Keratinocyte (primary cell): ENCODE measurements at regions not wholly inside any gene's neighbourhood (a gene's known extent, or its start where the extent isn't known, plus 50 kb on each side); places are given as distances from the start of the nearest gene placed in this dataset.

Experiments
- DNase-seq: peaks from one replicate; pipeline ENCODE4 v3.0.0-alpha.2; 2011; ENCODE audit warnings: low read depth, missing footprints, low spot score
- FAIRE-seq: peaks from 2 replicates; lab custom pipeline; 2011; peaks lifted over from hg19 to GRCh38; lab: Jason Lieb, UNC
- H2AFZ ChIP-seq: 2 replicates; pipeline ENCODE4 v1.6.0; 2012; ENCODE audit warnings: low read length, control low read depth, inconsistent platforms; ENCODE audit not compliant: control insufficient read depth
- H3K27ac ChIP-seq: 2 replicates; pipeline ENCODE4 v1.5.1; 2011; ENCODE audit warnings: low read length; ENCODE audit not compliant: control insufficient read depth, insufficient read depth
- H3K27me3 ChIP-seq: 3 replicates; pipeline ENCODE4 v1.6.0; 2011; ENCODE audit warnings: low read length; ENCODE audit not compliant: control insufficient read depth, insufficient read depth; ENCODE audit errors: extremely low read depth
- H3K36me3 ChIP-seq, 2 experiments: 2 replicates in 1 of 2; 3 replicates in 1 of 2; pipeline ENCODE4 v1.5.1; 2011; ENCODE audit warnings: low read length in 2 of 2, mild to moderate bottlenecking in 1 of 2; ENCODE audit not compliant: control insufficient read depth in 2 of 2, insufficient read depth in 2 of 2; ENCODE audit errors: extremely low read depth in 1 of 2
- H3K4me1 ChIP-seq: 3 replicates; pipeline ENCODE4 v1.5.1; 2011; ENCODE audit warnings: low read length; ENCODE audit not compliant: control insufficient read depth, insufficient read depth; ENCODE audit errors: extremely low read depth
- H3K4me2 ChIP-seq: 3 replicates; pipeline ENCODE4 v1.6.0; 2011; ENCODE audit warnings: low read depth, low read length; ENCODE audit not compliant: control insufficient read depth, insufficient read depth; ENCODE audit errors: extremely low read depth
- H3K4me3 ChIP-seq, 3 experiments: fragments of 200-600 bp in 1 of 3; sonication (generic) in 1 of 3; 2 replicates in 2 of 3; 3 replicates in 1 of 3; pipeline ENCODE4 v1.5.1; 2011 to 2016; ENCODE audit warnings: low read length in 3 of 3, mild to moderate bottlenecking in 3 of 3, control low read depth in 2 of 3, inconsistent platforms in 1 of 3, low read depth in 1 of 3, mixed read lengths in 1 of 3, mixed run types in 1 of 3, moderate library complexity in 1 of 3; ENCODE audit not compliant: control insufficient read depth in 2 of 3, insufficient read depth in 2 of 3; ENCODE audit errors: extremely low read depth in 1 of 3
- H3K79me2 ChIP-seq: 2 replicates; pipeline ENCODE4 v1.6.0; 2012; ENCODE audit warnings: low read length; ENCODE audit not compliant: control insufficient read depth, insufficient read depth
- H3K9ac ChIP-seq: 3 replicates; pipeline ENCODE4 v1.6.0; 2011; ENCODE audit warnings: low read length; ENCODE audit not compliant: control insufficient read depth, insufficient read depth; ENCODE audit errors: extremely low read depth
- H3K9me1 ChIP-seq: 3 replicates; pipeline ENCODE4 v1.6.0; 2011; ENCODE audit warnings: low read length; ENCODE audit not compliant: control insufficient read depth, insufficient read depth; ENCODE audit errors: extremely low read depth
- H3K9me3 ChIP-seq: 2 replicates; pipeline ENCODE4 v1.5.1; 2012; ENCODE audit warnings: low read depth, low read length; ENCODE audit not compliant: control insufficient read depth
- H4K20me1 ChIP-seq: 3 replicates; pipeline ENCODE4 v1.6.0; 2011; ENCODE audit warnings: low read length; ENCODE audit not compliant: control insufficient read depth, insufficient read depth; ENCODE audit errors: extremely low read depth
- CTCF ChIP-seq, 3 experiments: IDR thresholded peaks in 1 of 3; conservative IDR thresholded peaks in 1 of 3; optimal IDR thresholded peaks in 1 of 3; 2 replicates in 2 of 3; 3 replicates in 1 of 3; pipeline versions ENCODE3 to v1.5.1; 2011; ENCODE audit warnings: low read length in 3 of 3, mild to moderate bottlenecking in 3 of 3, moderate library complexity in 2 of 3, control low read depth in 1 of 3, inconsistent platforms in 1 of 3; ENCODE audit not compliant: insufficient read depth in 2 of 3; ENCODE audit errors: extremely low read depth in 1 of 3
- EZH2 ChIP-seq: IDR thresholded peaks from one replicate; pipeline ENCODE4 v1.6.1; 2012; ENCODE audit warnings: inconsistent platforms, mild to moderate bottlenecking, low read length, moderate library complexity
- dilution Hi-C: fragments of 300-500 bp; cut with MboI; formaldehyde crosslinking; loops from one replicate; pipeline ENCODE4 v1.7.0; 2020; ENCODE audit warnings: low sequenced_read_pairs; ENCODE audit not compliant: extremely low pct_ligation_motif_present

- no peaks in the 10 kb centered on the region for H3K36me3 ChIP-seq
- no peaks in the 10 kb centered on the region for H3K27me3 ChIP-seq
- H3K9ac ChIP-seq: no peak overlapping the region
- H4K20me1 ChIP-seq: no peaks in the 10 kb centered on the region
- no peak overlapping the region for H3K27ac ChIP-seq
- FAIRE-seq (no peak), DNase-seq (no peak)
- H3K4me2 ChIP-seq: no peak overlapping the region
- H3K4me3 ChIP-seq: no peak overlapping the region
- TF ChIP-seq EZH2 (no peak), CTCF (optimal IDR thresholded peaks at IDR 0.05 in 1 of 3, IDR thresholded peaks at IDR 0.05 in 1 of 3, conservative IDR thresholded peaks at IDR 0.05 in 1 of 3; ENCODE audit: extremely low read depth in 1 of 3, insufficient read depth in 2 of 3, low read length in 3 of 3) (no peak)
- H3K79me2 ChIP-seq: no peaks in the 10 kb centered on the region
- H3K9me3 ChIP-seq: no peaks in the 10 kb centered on the region
- dilution Hi-C loops: no loop called here
- H3K9me1 ChIP-seq: no peaks in the 10 kb centered on the region
- no peaks in the 10 kb centered on the region for H3K4me1 ChIP-seq
- no peak overlapping the region for H2AFZ ChIP-seq
Measured at GRCh38 chr9:26357803-26358344, 534.7 kb downstream of the CAAP1 start.

- Histone ChIP-seq H3K9ac (no peak overlapping the region), H3K36me3 (no peaks in the 10 kb centered on the region), H3K27me3 (no peaks in the 10 kb centered on the region), H3K4me3 (no peak overlapping the region), H2AFZ (no peak overlapping the region), H3K4me1 (no peaks in the 10 kb centered on the region), H3K4me2 (no peak overlapping the region), H3K27ac (no peak overlapping the region), H3K9me3 (no peaks in the 10 kb centered on the region), H3K9me1 (no peaks in the 10 kb centered on the region), H3K79me2 (no peaks in the 10 kb centered on the region), H4K20me1 (no peaks in the 10 kb centered on the region)
- no peak for DNase-seq
- TF ChIP-seq CTCF (optimal IDR thresholded peaks at IDR 0.05 in 1 of 3, IDR thresholded peaks at IDR 0.05 in 1 of 3, conservative IDR thresholded peaks at IDR 0.05 in 1 of 3; ENCODE audit: extremely low read depth in 1 of 3, insufficient read depth in 2 of 3, low read length in 3 of 3): no peak
- TF ChIP-seq EZH2: no peak
- dilution Hi-C loops: no loop called here
- no peak for FAIRE-seq
Measured at GRCh38 chr9:26356491-26356890, 536.1 kb downstream of the CAAP1 start.
